SH-SY5Y (cell line): ENCODE measurements at regions not wholly inside any gene's neighbourhood (a gene's known extent, or its start where the extent isn't known, plus 50 kb on each side); places are given as distances from the start of the nearest gene placed in this dataset.

Experiments
- GATA2 ChIP-seq: IDR thresholded peaks from 2 replicates; pipeline ENCODE4 v1.6.1; 2011; ENCODE audit warnings: mild to moderate bottlenecking, low read depth, low read length
- GATA3 ChIP-seq: IDR thresholded peaks from 2 replicates; pipeline ENCODE4 v1.6.1; 2011; ENCODE audit warnings: low read depth, mild to moderate bottlenecking, low read length, moderate library complexity

GRCh38 chr3:80771085-80771484 is 990.4 kb downstream of the GBE1 start:
- TF ChIP-seq GATA2 (no peak), GATA3 (no peak)
